D721Med (cell line): ENCODE measurements at regions not wholly inside any gene's neighbourhood (a gene's known extent, or its start where the extent isn't known, plus 50 kb on each side); places are given as distances from the start of the nearest gene placed in this dataset.

Experiments
- DNase-seq: peaks from one replicate; pipeline ENCODE4 v3.0.0; 2011; ENCODE audit warnings: low spot score; ENCODE audit not compliant: insufficient read length
- FAIRE-seq: peaks from 2 replicates; lab custom pipeline; 2011; peaks lifted over from hg19 to GRCh38; lab: Jason Lieb, UNC
- CTCF ChIP-seq: IDR thresholded peaks from 2 replicates; pipeline ENCODE4 v1.5.1; 2012; ENCODE audit warnings: mild to moderate bottlenecking, control low read depth; ENCODE audit not compliant: insufficient read depth; ENCODE audit errors: missing control alignments

- no peak for FAIRE-seq
- no peak for TF ChIP-seq CTCF
- DNase-seq: no peak
These were observed 258.2 kb upstream of the RAB6C start for GRCh38 chr2:129721236-129721635.

GRCh38 chr2:129721846-129722245 is 257.6 kb upstream of the RAB6C start:
- no peak for TF ChIP-seq CTCF
- no peak for DNase-seq
- FAIRE-seq: no peak

- no peak for TF ChIP-seq CTCF
- FAIRE-seq: no peak
These were observed 257.0 kb upstream of the RAB6C start for GRCh38 chr2:129722306-129723019.

GRCh38 chr2:129723277-129724020 is 256.0 kb upstream of the RAB6C start:
- DNase-seq (no peak), FAIRE-seq (no peak)
- TF ChIP-seq CTCF: no peak

More at GRCh38 chr2:129722306-129723019, 257.0 kb upstream of the RAB6C start:
- no peak for DNase-seq

GRCh38 chr2:129724021-129724757 is 255.3 kb upstream of the RAB6C start:
- TF ChIP-seq CTCF: no peak
- DNase-seq (no peak), FAIRE-seq (no peak)

- DNase-seq (no peak), FAIRE-seq (no peak)
- TF ChIP-seq CTCF: no peak
These were observed 253.2 kb upstream of the RAB6C start for GRCh38 chr2:129726216-129726615.

- FAIRE-seq (no peak), DNase-seq (no peak)
- no peak for TF ChIP-seq CTCF
These were observed 252.2 kb upstream of the RAB6C start for GRCh38 chr2:129727286-129727685.
